Activated CD4-positive, alpha-beta T cell treated with anti-CD3 and anti-CD28 coated beads for 36 hours (primary cell): ENCODE measurements at regions not wholly inside any gene's neighbourhood (a gene's known extent, or its start where the extent isn't known, plus 50 kb on each side); places are given as distances from the start of the nearest gene placed in this dataset.

Source experiments
- ATAC-seq: fragments of 200-7000 bp; cut with Tn5 transposase; one replicate; pipeline ENCODE4 v1.10.0; 2021; ENCODE audit warnings: mild to moderate bottlenecking, moderate library complexity
- CTCF ChIA-PET: fragments of 350-600 bp; sonication (Branson Sonifier 250); formaldehyde crosslinking; loops from one replicate; lab custom pipeline; 2021; ENCODE audit warnings: antibody characterized with exemption; lab: Charles Lee
- POLR2A ChIA-PET: fragments of 350-600 bp; sonication (Branson Sonifier 250); formaldehyde crosslinking; loops from one replicate; lab custom pipeline; 2021; ENCODE audit warnings: antibody characterized with exemption, inconsistent platforms; lab: Charles Lee
- DNase-seq: peaks from one replicate; pipeline ENCODE4 v3.0.0-alpha.2; 2020
- H3K27ac Mint-ChIP-seq: one replicate; pipeline ENCODE4 v1.8.0; 2021; ENCODE audit warnings: mixed read lengths
- H3K27me3 Mint-ChIP-seq: one replicate; pipeline ENCODE4 v1.8.0; 2021; ENCODE audit warnings: mixed read lengths
- H3K36me3 Mint-ChIP-seq: one replicate; pipeline ENCODE4 v1.8.0; 2021; ENCODE audit warnings: low read depth, mixed read lengths
- H3K4me1 Mint-ChIP-seq: one replicate; pipeline ENCODE4 v1.8.0; 2021; ENCODE audit warnings: mixed read lengths
- H3K4me3 Mint-ChIP-seq: one replicate; pipeline ENCODE4 v1.8.0; 2021; ENCODE audit warnings: mild to moderate bottlenecking, moderate library complexity, mixed read lengths
- H3K9me3 Mint-ChIP-seq: one replicate; pipeline ENCODE4 v1.8.0; 2021; ENCODE audit warnings: low read depth, mixed read lengths
- intact Hi-C, 2 experiments: fragments of 100-400 bp; cut with DNase I in 1 of 2; cut with micrococcal nuclease in 1 of 2; formaldehyde crosslinking; loops; one replicate each; pipeline versions ENCODE4 v1.14.2 to v1.15.1; 2022 to 2024; cut with DNase I, micrococcal nuclease

GRCh38 chr12:34526946-34527345 lies 504.6 kb downstream of the ALG10 start:
- Mint-ChIP-seq H3K27ac (no peak overlapping the region), H3K9me3 (peaks cover 32% of the 10 kb centered on the region), H3K4me3 (no peak overlapping the region), H3K36me3 (no peaks in the 10 kb centered on the region), H3K27me3 (no peaks in the 10 kb centered on the region), H3K4me1 (no peaks in the 10 kb centered on the region)
- intact Hi-C loops, result loop anchor here in 1 of 2 experiments (5.0 kb wide), 1 partner anchor 50 kb away; no protein-coding TSS in a partner anchor
- POLR2A ChIA-PET, result no interaction called here
- DNase-seq (no peak), ATAC-seq (no peak)
- CTCF ChIA-PET, result no interaction called here

- Mint-ChIP-seq H3K4me3 (no peak overlapping the region), H3K27ac (no peak overlapping the region), H3K27me3 (no peaks in the 10 kb centered on the region), H3K9me3 (peaks cover 33% of the 10 kb centered on the region), H3K4me1 (no peaks in the 10 kb centered on the region), H3K36me3 (no peaks in the 10 kb centered on the region)
- ChIA-PET CTCF (no interaction called here), POLR2A (no interaction called here)
- intact Hi-C loops, result loop anchor here in 1 of 2 experiments (10.0 kb wide), 1 partner anchor 48 kb away; no protein-coding TSS in a partner anchor
- ATAC-seq (no peak), DNase-seq (no peak)
Observed at GRCh38 chr12:34547276-34547675, 525.0 kb downstream of the ALG10 start.

- peaks cover 17% of the 10 kb centered on the region for H3K36me3 Mint-ChIP-seq
- ATAC-seq (no peak), DNase-seq (no peak)
- POLR2A ChIA-PET, result no interaction called here
- intact Hi-C loops, result loop anchor here in 1 of 2 experiments (10.0 kb wide), 2 partner anchors 47 to 63 kb away; no protein-coding TSS in a partner anchor
- H3K4me1 Mint-ChIP-seq, result no peaks in the 10 kb centered on the region
- peaks cover 42% of the 10 kb centered on the region for H3K9me3 Mint-ChIP-seq
- H3K27ac Mint-ChIP-seq, result no peak overlapping the region
- H3K27me3 Mint-ChIP-seq, result no peaks in the 10 kb centered on the region
- no peak overlapping the region for H3K4me3 Mint-ChIP-seq
- CTCF ChIA-PET, result no interaction called here
Observed at GRCh38 chr12:34591966-34592365, 569.7 kb downstream of the ALG10 start.

- CTCF ChIA-PET, result no interaction called here
- no peak overlapping the region for H3K4me3 Mint-ChIP-seq
- H3K9me3 Mint-ChIP-seq, result peaks cover 49% of the 10 kb centered on the region
- intact Hi-C loops, result loop anchor here in 1 of 2 experiments (10.0 kb wide), 2 partner anchors 51 to 59 kb away; no protein-coding TSS in a partner anchor
- no peaks in the 10 kb centered on the region for H3K4me1 Mint-ChIP-seq
- POLR2A ChIA-PET, result no interaction called here
- no peak overlapping the region for H3K27ac Mint-ChIP-seq
- DNase-seq, result no peak
- H3K36me3 Mint-ChIP-seq, result peaks cover 11% of the 10 kb centered on the region
- no peaks in the 10 kb centered on the region for H3K27me3 Mint-ChIP-seq
- no peak for ATAC-seq
Observed at GRCh38 chr12:34595749-34596733, 573.7 kb downstream of the ALG10 start.

GRCh38 chr12:34597548-34598351 lies 575.5 kb downstream of the ALG10 start:
- Mint-ChIP-seq H3K4me1 (no peaks in the 10 kb centered on the region), H3K27me3 (no peaks in the 10 kb centered on the region), H3K9me3 (peaks cover 42% of the 10 kb centered on the region), H3K4me3 (no peak overlapping the region), H3K36me3 (peaks cover 4% of the 10 kb centered on the region), H3K27ac (no peak overlapping the region)
- ChIA-PET POLR2A (no interaction called here), CTCF (no interaction called here)
- no peak for ATAC-seq
- no peak for DNase-seq
- intact Hi-C loops, result loop anchor here in 1 of 2 experiments (10.0 kb wide), 2 partner anchors 53 to 57 kb away; no protein-coding TSS in a partner anchor

- Mint-ChIP-seq H3K27ac (no peak overlapping the region), H3K27me3 (no peaks in the 10 kb centered on the region), H3K4me1 (no peaks in the 10 kb centered on the region), H3K36me3 (peaks cover 4% of the 10 kb centered on the region), H3K4me3 (no peak overlapping the region), H3K9me3 (peaks cover 43% of the 10 kb centered on the region)
- ChIA-PET POLR2A (no interaction called here), CTCF (no interaction called here)
- DNase-seq (no peak), ATAC-seq (no peak)
- intact Hi-C loops, result loop anchor here in 1 of 2 experiments (10.0 kb wide), 2 partner anchors 54 to 56 kb away; no protein-coding TSS in a partner anchor
Observed at GRCh38 chr12:34598352-34598827, 576.1 kb downstream of the ALG10 start.

GRCh38 chr12:34598851-34599529 lies 576.7 kb downstream of the ALG10 start:
- H3K9me3 Mint-ChIP-seq, result peaks cover 43% of the 10 kb centered on the region
- no peaks in the 10 kb centered on the region for H3K4me1 Mint-ChIP-seq
- H3K4me3 Mint-ChIP-seq, result no peak overlapping the region
- intact Hi-C loops, result loop anchor here in 1 of 2 experiments (10.0 kb wide), 2 partner anchors 54 to 56 kb away; no protein-coding TSS in a partner anchor
- H3K27me3 Mint-ChIP-seq, result no peaks in the 10 kb centered on the region
- ChIA-PET CTCF (no interaction called here), POLR2A (no interaction called here)
- ATAC-seq (no peak), DNase-seq (no peak)
- no peak overlapping the region for H3K27ac Mint-ChIP-seq
- peaks cover 4% of the 10 kb centered on the region for H3K36me3 Mint-ChIP-seq

GRCh38 chr12:34599530-34600513 lies 577.5 kb downstream of the ALG10 start:
- ChIA-PET CTCF (no interaction called here), POLR2A (no interaction called here)
- DNase-seq (no peak), ATAC-seq (no peak)
- H3K27me3 Mint-ChIP-seq, result no peaks in the 10 kb centered on the region
- no peak overlapping the region for H3K27ac Mint-ChIP-seq
- peaks cover 50% of the 10 kb centered on the region for H3K9me3 Mint-ChIP-seq
- H3K4me3 Mint-ChIP-seq, result no peak overlapping the region
- H3K36me3 Mint-ChIP-seq, result peaks cover 4% of the 10 kb centered on the region
- intact Hi-C loops, result loop anchor here in 1 of 2 experiments (10.0 kb wide), 2 partner anchors 55 kb away; no protein-coding TSS in a partner anchor
- H3K4me1 Mint-ChIP-seq, result no peaks in the 10 kb centered on the region

- no peak overlapping the region for H3K4me3 Mint-ChIP-seq
- ChIA-PET POLR2A (no interaction called here), CTCF (no interaction called here)
- ATAC-seq, result no peak
- intact Hi-C loops, result no loop called here
- H3K36me3 Mint-ChIP-seq, result peaks cover 2% of the 10 kb centered on the region
- H3K27me3 Mint-ChIP-seq, result no peaks in the 10 kb centered on the region
- DNase-seq, result no peak
- H3K9me3 Mint-ChIP-seq, result peaks cover 42% of the 10 kb centered on the region
- no peaks in the 10 kb centered on the region for H3K4me1 Mint-ChIP-seq
- no peak overlapping the region for H3K27ac Mint-ChIP-seq
Observed at GRCh38 chr12:34600592-34601462, 578.5 kb downstream of the ALG10 start.
